ENCODE measurements at regions not wholly inside any gene's neighbourhood (a gene's known extent, or its start where the extent isn't known, plus 50 kb on each side); places are given as distances from the start of the nearest gene placed in this dataset.

- H3K4me3 ChIP-seq: no peak overlapping the region
- H3K27ac ChIP-seq: no peak overlapping the region
- no peaks in the 10 kb centered on the region for H3K36me3 ChIP-seq
- H3K4me1 ChIP-seq: no peaks in the 10 kb centered on the region
- no peaks in the 10 kb centered on the region for H3K27me3 ChIP-seq
- H3K9me3 ChIP-seq (replicated peaks): no peaks in the 10 kb centered on the region
- DNase-seq: no peak
These were observed 608.6 kb downstream of the SLCO4C1 start for GRCh38 chr5:101687349-101687985.

DNA sequence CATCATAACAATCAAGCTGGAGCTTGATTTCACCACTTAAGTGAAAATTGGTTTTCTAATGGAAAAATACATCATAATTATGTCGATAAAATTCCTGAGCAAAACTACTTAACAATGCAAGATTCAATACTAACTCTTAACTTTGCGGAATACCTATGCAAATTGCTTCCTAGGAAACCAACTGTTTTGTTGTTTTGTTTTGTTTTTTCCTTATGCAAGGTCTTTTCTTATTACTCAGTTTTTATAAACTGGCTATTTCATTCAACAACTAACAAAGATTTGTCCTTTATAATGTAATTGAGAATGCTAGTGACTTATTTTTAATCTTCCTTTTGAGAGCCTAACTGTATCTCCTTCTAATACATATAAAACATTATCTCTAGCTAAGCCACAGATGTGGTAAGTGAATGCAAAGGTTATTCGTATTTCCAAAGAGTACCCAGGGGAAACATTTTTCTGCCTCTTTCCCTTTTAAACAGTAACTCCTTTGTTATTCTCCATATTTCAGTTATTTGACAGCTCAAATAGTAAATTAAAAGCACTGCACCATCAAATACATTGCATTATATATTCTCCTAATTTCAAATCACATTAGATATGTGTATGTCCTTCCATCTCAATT lies 609.4 kb downstream of the SLCO4C1 start:
- Histone ChIP-seq H3K27ac (no peak overlapping the region), H3K9me3 (replicated peaks) (no peaks in the 10 kb centered on the region), H3K36me3 (no peaks in the 10 kb centered on the region), H3K4me1 (no peaks in the 10 kb centered on the region), H3K4me3 (no peak overlapping the region), H3K27me3 (no peaks in the 10 kb centered on the region)
- DNase-seq: no peak

- Histone ChIP-seq H3K4me1 (no peaks in the 10 kb centered on the region), H3K4me3 (no peak overlapping the region), H3K27me3 (no peaks in the 10 kb centered on the region), H3K36me3 (no peaks in the 10 kb centered on the region), H3K9me3 (replicated peaks) (no peaks in the 10 kb centered on the region), H3K27ac (no peak overlapping the region)
- peak in 1 of 2 experiments; percentile 32 for DNase-seq
These were observed 616.3 kb downstream of the SLCO4C1 start for GRCh38 chr5:101679816-101680215.

GRCh38 chr5:101678481-101679193 lies 617.4 kb downstream of the SLCO4C1 start:
- H3K36me3 ChIP-seq: no peaks in the 10 kb centered on the region
- no peak overlapping the region for H3K27ac ChIP-seq
- H3K4me1 ChIP-seq: no peaks in the 10 kb centered on the region
- no peak overlapping the region for H3K4me3 ChIP-seq
- no peaks in the 10 kb centered on the region for H3K27me3 ChIP-seq
- peak; percentile 65 to 85 for DNase-seq
- H3K9me3 ChIP-seq (replicated peaks): no peaks in the 10 kb centered on the region

DNA sequence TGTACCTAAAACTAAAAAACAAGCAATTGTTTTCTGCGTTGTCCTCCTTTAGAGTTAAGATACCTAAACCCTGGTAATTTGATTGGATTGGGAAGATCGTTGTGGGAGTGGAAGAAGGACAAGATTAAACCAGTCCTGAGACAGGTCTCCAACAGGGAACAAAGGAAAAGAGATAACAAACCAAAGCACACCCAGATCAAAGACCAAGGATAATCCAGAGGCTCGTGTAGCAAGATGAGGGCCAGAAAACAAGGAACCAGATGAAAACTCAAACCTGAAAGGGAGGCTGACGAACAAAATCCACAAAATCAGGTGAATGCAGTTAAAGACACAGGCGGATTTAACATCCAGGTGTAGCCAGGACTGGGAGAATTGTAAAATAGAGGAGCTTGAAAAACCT lies 618.1 kb downstream of the SLCO4C1 start:
- H3K4me1 ChIP-seq: no peaks in the 10 kb centered on the region
- no peak for DNase-seq
- no peak overlapping the region for H3K27ac ChIP-seq
- H3K36me3 ChIP-seq: no peaks in the 10 kb centered on the region
- H3K4me3 ChIP-seq: no peak overlapping the region
- no peaks in the 10 kb centered on the region for H3K9me3 ChIP-seq (replicated peaks)
- no peaks in the 10 kb centered on the region for H3K27me3 ChIP-seq

GRCh38 chr5:101676646-101677045 lies 619.4 kb downstream of the SLCO4C1 start:
- H3K36me3 ChIP-seq: no peaks in the 10 kb centered on the region
- no peak for DNase-seq

DNA sequence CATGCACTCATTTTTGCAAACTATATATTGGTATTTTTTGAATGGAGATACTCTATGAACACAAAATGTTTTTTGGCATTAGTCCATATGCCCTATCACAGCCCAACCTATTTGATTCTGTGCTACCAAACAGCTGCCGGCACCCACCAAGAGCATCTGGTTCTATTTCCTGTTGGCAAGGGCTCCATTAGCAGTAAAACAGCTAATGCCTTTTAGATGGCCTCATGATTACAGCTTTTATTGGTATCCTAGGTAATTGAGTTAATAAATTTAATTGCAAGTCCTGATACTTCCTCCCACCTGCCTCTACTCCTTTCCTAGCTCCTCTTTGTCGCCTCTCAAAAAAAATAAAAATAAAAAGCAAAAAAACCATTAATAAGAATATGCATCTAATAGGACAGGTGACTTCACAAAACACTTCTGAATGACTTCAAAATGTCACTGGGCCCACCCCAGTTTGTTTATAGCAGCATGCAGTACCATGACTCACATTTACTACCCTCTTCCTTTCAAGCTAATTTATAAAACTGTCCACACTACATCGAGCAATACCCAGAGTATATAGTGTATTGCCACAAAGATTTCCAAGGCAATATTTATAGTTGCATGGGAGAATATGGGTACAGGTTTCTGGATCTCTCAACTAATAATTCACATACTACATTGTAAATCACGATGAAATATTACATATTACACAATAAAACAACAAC lies 620.4 kb downstream of the SLCO4C1 start:
- Histone ChIP-seq H3K9me3 (replicated peaks) (no peaks in the 10 kb centered on the region), H3K36me3 (no peaks in the 10 kb centered on the region), H3K27ac (no peak overlapping the region), H3K4me3 (no peak overlapping the region), H3K27me3 (no peaks in the 10 kb centered on the region), H3K4me1 (no peaks in the 10 kb centered on the region)
- no peak for DNase-seq

More at GRCh38 chr5:101676646-101677045, 619.4 kb downstream of the SLCO4C1 start:
- Histone ChIP-seq H3K27me3 (no peaks in the 10 kb centered on the region), H3K9me3 (replicated peaks) (no peaks in the 10 kb centered on the region), H3K4me1 (no peaks in the 10 kb centered on the region), H3K4me3 (no peak overlapping the region), H3K27ac (no peak overlapping the region)

- no peaks in the 10 kb centered on the region for H3K36me3 ChIP-seq
- no peaks in the 10 kb centered on the region for H3K27me3 ChIP-seq
- no peak overlapping the region for H3K27ac ChIP-seq
- no peak overlapping the region for H3K4me3 ChIP-seq
- H3K9me3 ChIP-seq (replicated peaks): no peaks in the 10 kb centered on the region
- H3K4me1 ChIP-seq: no peaks in the 10 kb centered on the region
- DNase-seq: no peak
These were observed 623.0 kb downstream of the SLCO4C1 start for GRCh38 chr5:101673120-101673519.

GRCh38 chr5:101664071-101664791 lies 631.9 kb downstream of the SLCO4C1 start:
- Histone ChIP-seq H3K4me1 (no peaks in the 10 kb centered on the region), H3K9me3 (replicated peaks) (no peaks in the 10 kb centered on the region), H3K27me3 (no peaks in the 10 kb centered on the region), H3K36me3 (no peaks in the 10 kb centered on the region), H3K27ac (no peak overlapping the region), H3K4me3 (no peak overlapping the region)
- DNase-seq: no peak

DNA sequence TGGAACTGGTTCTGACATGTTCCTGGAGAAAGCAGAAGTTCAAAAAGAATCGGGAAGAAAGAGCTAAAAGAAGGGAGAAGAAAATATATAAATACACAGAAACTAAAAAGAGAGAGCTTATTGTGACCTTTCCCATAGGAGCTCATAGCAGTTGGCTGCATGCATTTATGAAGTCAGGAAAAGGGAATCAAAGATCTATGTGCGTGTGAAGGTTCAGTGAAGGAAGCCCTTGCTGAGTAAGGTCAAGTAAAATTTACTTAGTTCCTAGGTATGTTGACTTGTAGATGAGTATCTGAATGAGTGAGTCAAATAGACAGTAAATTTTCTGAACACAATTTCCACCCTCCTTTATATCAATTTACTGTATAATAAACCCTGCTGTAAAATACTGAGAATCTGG lies 632.5 kb downstream of the SLCO4C1 start:
- Histone ChIP-seq H3K36me3 (no peaks in the 10 kb centered on the region), H3K27ac (no peak overlapping the region), H3K27me3 (no peaks in the 10 kb centered on the region), H3K4me1 (no peaks in the 10 kb centered on the region), H3K9me3 (replicated peaks) (no peaks in the 10 kb centered on the region), H3K4me3 (no peak overlapping the region)
- no peak for DNase-seq

- DNase-seq: no peak
- H3K4me3 ChIP-seq: no peak overlapping the region
- H3K9me3 ChIP-seq (replicated peaks): no peaks in the 10 kb centered on the region
- no peaks in the 10 kb centered on the region for H3K36me3 ChIP-seq
- H3K27ac ChIP-seq: no peak overlapping the region
- no peaks in the 10 kb centered on the region for H3K4me1 ChIP-seq
- no peaks in the 10 kb centered on the region for H3K27me3 ChIP-seq
These were observed 633.8 kb downstream of the SLCO4C1 start for GRCh38 chr5:101662263-101662662.

GRCh38 chr5:101658433-101658832 lies 637.7 kb downstream of the SLCO4C1 start:
- no peaks in the 10 kb centered on the region for H3K36me3 ChIP-seq
- no peaks in the 10 kb centered on the region for H3K27me3 ChIP-seq
- no peak overlapping the region for H3K4me3 ChIP-seq
- DNase-seq: no peak
- no peaks in the 10 kb centered on the region for H3K4me1 ChIP-seq
- H3K27ac ChIP-seq: no peak overlapping the region
- H3K9me3 ChIP-seq (replicated peaks): no peaks in the 10 kb centered on the region

DNA sequence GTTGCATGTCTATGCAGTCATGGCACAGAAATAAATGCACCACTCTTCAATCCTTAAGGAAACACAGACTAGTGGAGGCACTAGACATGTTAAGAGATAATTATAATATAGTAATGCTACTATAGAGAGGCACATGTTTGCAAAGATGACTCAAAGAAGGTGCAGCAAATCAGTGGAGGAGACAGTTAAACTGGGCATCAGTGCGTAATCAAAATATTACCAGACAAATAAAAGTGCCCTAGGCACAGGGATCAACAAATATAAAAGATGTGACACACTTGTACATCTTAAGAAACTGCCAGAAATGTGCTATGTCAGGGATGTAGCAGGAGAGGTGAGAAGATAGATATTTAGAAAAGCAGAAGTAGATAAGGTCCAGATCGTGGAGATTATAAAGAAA lies 642.1 kb downstream of the SLCO4C1 start:
- H3K9me3 ChIP-seq (replicated peaks): no peaks in the 10 kb centered on the region
- H3K27ac ChIP-seq: no peak overlapping the region
- H3K4me3 ChIP-seq: no peak overlapping the region
- no peaks in the 10 kb centered on the region for H3K36me3 ChIP-seq
- DNase-seq: no peak
- H3K27me3 ChIP-seq: no peaks in the 10 kb centered on the region; the same call in 1 of the 2 replicates
- H3K4me1 ChIP-seq: no peaks in the 10 kb centered on the region

GRCh38 chr5:101647861-101648260 lies 648.2 kb downstream of the SLCO4C1 start:
- H3K9me3 ChIP-seq (replicated peaks): no peaks in the 10 kb centered on the region
- DNase-seq: no peak
- H3K27me3 ChIP-seq: peaks cover 4% of the 10 kb centered on the region
- H3K27ac ChIP-seq: no peak overlapping the region
- H3K4me1 ChIP-seq: no peaks in the 10 kb centered on the region
- no peaks in the 10 kb centered on the region for H3K36me3 ChIP-seq
- H3K4me3 ChIP-seq: no peak overlapping the region

All from SJCRH30 (cell line).